ENCODE measurements at regions not wholly inside any gene's neighbourhood (a gene's known extent, or its start where the extent isn't known, plus 50 kb on each side); places are given as distances from the start of the nearest gene placed in this dataset.

DNA sequence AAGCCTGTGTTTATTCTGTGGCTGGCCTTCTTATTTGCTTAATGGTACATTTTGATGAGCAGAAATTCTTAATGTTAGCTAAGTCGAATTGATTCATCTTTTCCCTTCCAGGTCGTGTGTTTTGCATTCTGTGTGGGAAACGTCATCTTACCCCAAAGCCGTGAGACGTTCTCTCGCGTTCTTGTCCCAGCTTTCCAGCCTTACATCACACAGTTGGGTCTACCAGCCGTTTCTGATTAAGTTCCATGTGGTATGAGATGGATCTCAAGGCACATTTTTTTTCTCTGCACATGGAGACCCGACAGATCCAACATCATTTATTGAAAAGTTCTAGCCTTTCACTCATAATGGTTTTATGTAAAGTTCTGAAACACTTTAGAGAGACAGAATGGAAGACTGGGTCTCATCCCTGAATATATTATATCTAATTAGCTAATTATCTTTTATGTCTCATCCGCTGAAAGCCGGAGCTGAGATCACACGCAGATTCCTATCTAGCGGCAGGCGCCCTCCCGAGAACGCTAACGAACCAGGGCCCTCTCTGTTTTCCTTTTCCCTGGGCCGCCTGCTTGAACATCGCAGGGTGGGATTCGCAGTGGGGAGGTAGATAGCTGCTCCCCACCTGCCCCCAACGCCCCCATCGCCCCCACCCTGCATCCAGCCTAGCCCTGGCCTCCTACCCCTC is 1162.2 kb downstream of the BRD1 start:
- no peak for DNase-seq

DNA sequence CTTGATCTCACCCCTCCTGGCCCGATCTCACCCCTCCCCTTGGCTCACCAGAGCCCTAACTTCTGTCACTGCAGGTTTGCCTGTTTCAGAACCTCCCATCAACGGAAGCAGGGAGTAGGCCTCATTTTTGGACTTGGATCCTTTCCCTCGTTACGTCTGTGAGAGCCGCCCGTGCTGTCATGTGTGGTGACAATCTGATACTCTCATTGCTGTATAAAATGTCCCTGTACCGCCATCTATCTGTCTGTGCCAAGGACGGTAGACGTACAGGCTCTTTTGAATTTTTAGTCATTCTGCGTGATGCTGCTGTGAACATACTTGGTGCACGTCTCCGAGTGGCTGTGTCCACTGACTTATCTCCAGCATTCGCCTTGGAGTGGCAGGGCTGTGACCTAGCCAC is 1163.1 kb downstream of the BRD1 start:
- DNase-seq = no peak

DNA sequence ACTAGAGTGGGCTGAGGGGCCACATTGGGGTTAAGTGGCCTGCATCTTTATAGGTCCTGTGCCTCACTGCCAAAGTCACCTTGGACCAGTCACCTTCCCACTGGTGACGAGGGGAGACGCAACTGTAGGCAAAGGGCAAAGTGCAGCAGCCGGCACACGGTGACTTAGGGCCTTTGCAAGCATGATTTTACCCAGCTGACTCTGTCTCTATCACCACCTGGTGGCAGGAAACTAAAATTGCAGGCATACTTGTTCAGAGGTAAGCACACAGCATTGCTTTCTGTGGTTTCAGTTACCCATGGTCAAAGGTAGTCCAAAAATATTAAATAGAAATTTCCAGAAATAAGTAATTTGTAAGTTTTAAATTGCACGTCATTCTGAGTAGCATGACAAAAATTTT is 1164.4 kb downstream of the BRD1 start:
- peak; percentile 25 for DNase-seq

DNA sequence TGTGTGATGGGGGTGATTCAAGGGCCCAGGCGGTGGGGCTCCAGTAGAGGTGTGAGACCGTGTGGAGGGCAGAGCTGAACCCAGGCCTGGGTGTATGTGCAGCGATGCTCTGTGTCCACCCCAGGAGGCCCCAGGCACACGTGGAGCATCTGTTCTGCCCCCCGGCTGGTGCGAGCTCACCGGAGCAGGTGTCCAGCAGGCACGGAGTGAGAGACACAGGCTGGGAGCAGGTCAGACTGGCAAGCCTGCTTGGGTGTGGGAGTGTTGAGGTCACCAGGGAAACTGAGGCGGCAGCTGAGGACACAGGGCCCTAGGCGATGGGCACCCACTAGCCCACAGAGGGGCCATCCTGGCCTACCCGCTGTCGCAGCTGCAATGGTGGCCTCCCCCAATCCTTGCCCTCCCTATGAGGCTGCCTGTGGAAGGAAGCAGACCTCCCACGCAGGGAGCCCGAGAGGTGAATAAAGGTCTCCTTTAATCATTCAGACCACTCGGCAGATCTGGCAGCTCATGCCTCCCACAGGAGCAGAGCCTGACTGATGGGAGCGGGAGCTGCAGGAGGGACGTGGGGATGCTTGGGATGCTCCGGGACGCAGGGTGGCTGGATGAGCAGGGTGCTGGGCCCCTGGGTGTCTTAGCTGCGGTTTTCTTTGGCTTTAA is 1165.1 kb downstream of the BRD1 start:
- no peak for DNase-seq

DNA sequence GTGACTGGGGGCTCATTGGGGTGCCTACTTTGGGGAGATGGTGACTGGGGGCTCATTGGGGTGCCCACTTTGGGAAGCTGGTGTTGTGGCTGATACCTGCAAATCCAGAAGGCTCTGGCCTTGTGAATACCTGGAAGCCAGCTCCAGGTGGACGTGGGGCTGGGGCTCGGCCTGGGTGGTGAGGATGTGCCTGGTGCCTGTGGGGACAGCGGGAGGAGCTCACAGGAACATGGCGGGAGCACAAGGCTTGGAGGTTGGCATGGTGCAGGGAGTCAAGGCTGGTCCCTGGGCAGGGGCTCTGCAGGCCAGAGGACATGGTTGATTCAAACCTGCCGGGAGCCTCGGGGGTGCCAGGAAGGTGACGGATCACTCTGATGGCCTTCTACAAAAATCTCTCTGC is 1165.7 kb downstream of the BRD1 start:
- DNase-seq = no peak

DNA sequence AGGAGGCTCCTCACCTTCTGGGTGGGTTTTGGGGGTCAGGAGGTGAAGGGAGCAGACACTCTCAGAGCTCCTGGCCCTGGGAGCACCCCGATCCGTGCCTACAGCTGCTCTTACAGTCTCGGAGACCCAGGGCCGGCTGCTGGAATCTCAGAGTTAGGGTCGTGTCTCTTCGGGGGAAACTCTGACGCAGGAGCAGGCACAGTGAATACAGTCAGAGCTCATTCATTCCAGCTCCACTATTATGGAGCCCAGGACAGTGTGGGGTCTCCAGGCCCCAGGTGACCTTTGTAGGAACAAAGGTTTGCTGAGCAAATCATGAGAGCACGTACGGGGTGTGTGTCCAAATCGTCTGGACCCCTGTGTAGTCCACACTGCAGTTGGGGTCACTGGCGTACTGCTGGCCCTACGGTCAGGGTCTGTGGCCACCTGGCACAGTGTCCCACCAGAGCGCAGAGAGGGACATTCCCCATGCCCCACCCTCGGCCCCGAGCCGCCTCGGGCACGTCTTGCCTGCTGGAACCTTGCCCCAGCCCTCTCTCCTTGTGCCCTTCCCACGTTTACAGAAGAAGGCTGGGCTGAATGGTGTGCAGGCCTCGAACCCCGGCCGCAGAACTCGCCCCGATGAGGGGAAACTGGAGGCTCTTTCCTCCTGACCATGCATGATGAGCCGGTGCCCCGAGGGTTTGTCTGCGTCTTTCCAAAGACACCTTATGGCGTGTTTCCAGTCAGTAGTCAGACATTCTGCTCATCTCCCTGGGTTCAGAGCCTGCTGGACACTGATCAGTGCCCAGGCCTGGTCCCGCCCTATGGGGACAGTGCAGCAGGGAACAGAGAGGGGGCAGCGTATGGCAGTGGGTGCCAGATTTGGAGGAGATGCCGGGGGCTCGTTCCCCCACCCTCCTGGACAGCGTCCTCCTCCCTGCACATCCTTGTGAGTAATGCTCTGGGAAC is 1166.6 kb downstream of the BRD1 start:
- DNase-seq = no peak

DNA sequence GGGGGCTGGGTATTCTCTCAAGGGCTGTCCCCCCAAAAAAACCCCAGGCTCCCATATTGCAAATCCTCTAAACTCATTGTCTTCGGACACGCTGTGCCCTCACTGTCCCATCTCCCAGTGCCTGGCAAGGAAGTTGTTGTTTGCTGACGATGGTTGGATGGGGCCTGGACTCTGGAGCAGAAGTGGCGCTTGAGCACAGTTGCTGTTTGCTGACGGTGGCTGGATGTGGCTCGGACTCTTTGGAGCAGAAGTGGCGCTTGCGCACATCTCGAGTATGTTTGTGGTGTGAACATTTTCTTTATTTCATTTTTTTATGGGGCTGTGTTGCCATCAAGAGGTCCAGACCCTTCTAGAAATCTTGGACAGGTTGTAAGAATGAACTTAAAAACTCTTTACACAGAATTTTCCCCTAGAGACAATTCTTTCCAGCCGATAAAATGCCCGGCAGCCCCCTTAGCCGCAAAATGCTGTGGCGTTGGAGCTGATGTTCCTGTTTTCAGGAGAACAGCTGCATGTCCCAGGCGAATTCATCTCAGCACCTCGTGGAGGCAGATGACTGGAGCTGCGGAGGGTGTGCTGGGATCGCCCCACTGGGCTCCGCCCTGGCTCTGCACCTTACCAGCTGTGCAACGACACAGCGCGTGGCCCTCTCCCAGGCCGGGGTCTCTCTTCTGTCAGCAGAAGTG is 1167.4 kb downstream of the BRD1 start:
- no peak for DNase-seq

DNA sequence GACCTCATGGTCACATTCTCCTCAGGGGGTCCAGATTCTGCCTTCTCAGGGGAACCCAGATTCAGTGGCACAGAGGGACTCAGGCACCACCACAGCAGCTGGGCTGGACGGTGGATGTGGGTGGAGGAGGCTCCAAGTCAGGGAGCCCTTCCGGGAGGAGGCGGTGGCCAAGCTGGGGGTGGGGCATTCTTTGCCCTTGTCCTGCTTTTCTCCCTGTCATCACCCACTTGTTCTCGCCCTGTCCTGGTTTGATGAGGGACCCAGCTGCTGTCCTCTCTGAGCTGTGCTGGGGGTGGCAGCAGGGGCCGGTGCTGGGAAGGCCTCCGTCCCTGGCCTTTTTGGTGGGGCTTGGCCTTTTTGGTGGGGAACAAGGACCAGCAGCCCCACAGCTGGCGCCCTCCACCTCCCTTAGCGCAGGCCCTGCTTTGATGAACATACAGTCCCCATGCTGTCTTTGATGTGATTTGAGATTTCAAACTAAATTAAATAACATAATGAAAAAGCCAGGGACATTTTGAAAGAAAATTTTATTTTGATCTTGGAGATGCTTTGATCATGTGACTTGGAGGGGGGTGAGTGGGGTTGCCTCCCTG is 1168.2 kb downstream of the BRD1 start:
- no peak for DNase-seq

DNA sequence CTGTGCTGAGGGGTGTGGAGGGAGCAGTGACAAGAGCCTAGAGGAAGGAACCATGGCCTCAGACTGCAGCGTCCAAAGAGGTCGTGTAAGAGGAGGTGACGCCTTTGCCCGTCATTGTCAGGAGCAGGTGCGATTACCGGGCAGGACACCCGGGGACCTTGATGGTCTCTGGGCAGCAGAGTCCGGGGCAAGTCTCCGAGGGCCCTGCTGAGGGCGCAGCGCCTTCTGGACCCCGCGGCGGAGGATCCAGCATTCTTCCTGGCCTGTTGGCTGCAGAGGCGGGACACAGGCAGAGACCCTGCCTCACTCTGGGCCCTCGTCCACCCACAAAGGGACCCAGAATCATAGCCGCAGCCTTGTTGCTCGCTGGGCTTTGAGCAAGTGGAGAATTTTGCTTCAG is 1168.8 kb downstream of the BRD1 start:
- DNase-seq = no peak

DNA sequence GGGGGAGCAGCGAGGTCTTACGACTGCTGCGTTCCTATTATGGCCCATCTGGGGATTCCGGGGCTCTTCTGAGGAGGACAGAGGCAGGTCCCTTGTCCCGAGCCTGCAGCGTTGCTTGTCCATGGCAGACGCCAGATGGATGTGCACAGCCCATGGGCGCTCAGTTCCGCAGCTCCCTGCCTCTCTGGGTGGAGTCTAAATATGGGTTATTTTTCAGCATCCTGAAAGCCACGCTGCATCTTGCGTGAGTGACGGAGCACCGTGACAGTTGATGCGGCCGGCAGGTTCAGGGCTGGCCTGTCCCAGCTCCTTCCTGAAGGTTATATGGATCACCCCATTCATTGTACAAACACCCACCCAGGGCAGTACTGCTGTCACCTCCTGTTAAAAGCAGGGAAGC is 1169.4 kb downstream of the BRD1 start:
- DNase-seq = no peak

DNA sequence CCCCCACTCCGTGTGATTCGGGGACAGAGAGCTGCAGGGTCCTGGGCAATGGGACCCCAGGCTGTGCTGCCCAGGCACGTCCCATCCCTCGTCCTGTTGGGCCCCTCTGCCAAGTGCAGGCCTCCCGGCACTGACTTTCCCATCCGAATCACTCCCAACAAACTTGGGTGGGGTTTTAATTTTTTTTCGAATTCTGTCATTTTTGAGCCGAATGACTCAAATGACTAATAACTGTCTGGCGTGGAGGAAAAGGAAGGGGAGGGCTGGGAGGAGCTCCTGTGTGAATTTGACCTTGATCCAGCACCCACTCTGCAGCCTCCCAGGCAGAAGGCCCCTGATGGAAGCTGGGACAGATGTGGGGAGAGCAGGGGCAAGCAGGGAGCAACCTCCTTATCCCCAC is 1173.2 kb downstream of the BRD1 start:
- DNase-seq = no peak

DNA sequence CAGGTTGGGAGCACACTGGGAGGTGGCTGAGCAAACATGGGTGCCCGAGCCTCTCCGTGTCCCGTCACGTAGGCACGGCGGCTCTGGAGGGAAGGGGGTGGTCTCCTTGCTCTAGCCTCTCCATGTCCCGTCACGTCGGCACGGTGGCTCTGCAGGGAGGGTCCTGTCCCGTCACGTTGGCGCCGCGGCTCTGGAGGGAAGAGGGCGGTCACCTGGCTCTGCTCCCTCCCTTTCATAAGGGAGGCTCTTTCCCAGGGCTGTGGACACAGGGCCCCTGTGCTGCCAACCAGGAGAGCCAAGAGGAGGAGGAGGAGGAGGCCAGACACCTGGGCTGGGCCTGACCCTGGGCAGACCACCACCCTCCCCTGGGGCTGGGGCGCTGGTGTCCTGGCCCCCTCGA is 1173.7 kb downstream of the BRD1 start:
- no peak for DNase-seq

DNA sequence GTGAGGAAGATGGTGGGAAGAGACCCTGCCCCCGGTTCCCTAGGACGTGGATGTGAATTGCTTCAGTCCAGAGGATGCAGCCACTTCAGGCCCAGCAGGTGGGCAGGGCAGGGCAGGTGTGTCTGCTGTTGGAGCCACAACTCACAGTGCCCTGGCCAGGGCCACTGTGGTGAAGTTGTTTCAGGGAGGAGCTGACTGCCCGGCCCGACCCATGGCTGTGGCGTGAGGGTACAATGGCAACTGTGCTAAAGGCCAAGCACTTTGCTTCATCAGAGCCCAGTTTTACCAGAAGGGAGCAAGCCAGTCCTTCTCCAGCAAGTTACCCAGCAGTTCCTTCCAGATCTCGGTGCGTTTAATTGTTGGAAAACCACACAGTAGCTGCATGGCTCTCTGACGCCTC is 1174.4 kb downstream of the BRD1 start:
- no peak for DNase-seq

DNA sequence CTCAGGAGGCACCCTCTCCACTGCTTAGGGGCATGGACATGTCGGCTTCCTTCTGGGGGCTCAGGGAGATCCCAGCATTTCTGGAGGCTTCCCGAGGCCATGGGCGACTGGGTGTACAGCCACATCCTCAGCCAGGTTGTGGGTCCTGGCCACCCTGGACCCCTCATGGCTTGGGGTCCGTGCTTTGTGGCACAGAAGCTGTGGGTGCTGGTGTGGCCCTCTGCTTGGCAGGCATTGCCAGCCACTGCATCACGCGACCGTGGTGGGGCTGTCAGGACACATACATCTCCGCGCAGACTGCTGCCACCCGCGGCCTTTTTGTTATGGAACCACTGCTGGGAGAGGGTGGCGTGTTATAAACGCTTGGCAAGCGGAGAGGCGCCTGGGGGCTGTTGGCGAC is 1174.9 kb downstream of the BRD1 start:
- DNase-seq = no peak

DNA sequence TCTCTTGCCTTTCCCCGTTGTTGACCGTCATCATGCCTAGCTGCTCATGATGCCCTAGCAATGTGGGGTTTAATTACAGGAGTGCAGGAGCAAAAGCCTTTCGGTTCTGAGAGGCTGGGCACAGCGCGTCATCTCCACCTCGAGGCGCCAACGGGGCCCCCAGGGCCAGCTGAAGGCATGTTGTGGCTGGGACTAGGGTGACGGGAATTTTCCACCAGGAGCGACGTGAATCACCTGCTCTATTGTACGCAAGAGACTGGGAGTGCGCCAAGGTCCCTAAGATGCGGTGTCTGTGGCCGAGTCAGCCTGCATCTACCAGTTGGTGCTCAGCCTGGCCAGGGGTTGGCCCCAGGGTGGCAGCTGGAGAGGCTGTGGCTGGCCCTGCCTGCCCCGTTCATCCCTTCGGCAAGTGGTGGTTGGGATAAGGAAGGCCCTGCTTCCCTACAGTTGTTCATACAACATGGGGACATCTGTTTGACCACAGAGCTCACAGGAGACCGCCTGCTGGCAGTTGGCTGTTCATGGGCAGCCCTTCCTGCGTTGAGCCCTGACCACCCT is 1175.6 kb downstream of the BRD1 start:
- DNase-seq = no peak

DNA sequence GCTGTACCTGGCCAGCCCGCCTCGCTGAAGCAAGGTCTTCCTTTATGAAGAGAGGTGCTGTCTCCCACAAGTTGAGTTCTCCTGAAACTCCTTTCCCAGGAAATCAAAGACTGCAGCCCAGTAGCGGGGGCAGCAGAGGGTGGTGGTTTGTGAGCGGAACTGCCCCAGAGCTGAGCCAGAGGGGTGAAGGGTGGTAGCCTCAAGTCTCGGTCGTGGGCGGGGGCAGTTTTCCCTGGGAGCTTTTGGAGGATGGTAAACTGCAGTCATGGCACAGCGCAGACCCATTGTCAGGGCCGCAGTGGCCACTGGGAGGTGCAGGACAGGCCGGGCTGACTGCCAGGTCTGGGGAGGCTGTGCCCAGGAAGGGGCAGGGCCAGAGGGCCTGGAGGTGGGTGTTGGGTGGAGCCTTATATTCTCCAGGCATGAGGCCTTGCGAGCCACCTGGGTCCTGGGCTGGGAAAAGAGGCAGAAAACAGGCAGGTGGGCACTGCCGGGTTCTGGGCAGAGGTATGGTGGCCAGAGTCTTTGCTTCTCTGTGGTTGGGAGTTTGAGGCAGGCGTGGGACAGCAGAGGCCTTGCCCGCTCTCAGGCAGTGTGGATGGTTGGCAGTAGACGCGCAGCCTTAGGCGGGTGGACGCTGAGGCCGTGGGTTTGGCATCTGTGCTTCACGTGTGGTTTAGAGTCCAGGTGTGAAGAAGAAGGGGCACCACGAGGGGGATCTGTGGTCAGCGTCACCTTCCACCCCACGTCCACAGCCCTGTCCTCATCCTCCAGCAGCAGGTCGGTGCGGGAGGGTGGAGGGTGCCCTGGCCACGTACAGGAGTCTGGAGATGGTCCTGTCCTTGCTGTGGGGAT is 1176.4 kb downstream of the BRD1 start:
- DNase-seq = no peak

DNA sequence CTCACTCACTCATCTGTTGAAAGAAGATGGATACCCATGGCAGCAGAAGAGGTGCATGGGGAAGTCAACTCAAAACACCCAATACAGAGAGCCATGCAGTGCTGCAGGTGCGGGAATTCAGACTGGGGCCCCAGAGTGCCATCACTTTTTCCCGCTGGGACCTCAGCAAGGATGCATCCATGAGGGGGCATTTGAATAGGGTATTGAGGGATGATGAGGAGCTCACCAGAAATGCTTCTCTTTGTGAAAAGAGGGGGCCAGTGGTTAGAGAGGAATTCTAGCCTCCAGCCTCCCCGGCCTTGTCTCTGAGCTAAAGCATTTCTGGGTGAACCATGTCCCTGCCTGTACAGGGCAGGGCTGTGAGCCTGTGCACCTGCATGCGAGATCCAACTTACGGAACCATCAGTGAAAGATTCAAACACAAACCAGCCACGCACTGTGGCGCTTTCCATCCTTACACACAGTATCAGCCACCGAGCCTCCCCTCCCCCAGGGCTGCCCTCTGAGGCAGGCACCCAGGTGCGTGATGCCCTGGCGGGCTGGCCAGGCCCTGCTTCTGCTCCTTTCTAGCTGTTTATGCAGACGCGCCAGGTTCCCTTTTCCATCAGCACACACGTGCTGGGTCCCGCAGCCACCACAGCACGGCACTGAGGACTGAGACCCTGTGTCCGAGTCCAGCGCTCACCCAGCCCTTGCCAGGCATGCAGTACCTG is 1177.2 kb downstream of the BRD1 start:
- DNase-seq = no peak

DNA sequence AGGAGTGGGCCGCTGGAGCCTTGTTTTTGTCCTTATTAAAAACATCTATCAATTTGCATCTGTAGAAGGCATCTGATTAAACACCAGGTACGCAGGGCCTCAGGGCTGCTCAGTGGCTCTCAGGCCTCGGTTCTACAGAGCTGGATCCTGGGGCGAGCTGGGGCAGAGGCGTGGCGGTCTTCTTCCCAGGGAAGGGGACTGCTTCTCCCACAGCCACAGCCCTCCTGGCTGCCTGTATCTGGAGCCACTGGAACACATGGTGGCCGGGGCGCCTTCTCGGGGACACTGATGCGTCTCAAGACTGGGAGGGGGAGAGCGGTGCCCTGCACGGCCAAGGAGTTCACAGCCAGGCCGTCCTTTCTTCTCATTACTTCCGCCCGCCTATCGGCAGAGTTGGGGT is 1178.2 kb downstream of the BRD1 start:
- DNase-seq = no peak

DNA sequence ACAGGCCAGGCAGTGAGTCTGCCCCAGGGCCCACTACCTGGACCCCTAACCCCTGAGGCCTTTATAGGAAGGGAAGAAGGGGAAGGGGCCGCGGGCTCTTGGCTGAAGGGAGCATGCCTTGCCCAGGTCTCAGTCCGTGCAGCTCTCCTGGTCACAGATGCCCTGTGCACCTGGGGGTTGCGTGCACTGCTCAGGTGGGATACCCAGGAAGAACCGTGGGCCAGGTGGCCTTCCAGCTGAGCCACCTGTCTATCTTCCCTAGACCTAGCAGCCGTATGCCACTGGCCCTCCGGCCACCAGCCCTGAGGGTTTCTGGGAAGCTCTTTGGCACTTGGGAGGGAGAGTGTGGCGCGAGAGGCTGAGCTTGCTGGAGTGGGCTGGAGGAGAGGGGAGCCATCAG is 1178.6 kb downstream of the BRD1 start:
- DNase-seq = no peak

DNA sequence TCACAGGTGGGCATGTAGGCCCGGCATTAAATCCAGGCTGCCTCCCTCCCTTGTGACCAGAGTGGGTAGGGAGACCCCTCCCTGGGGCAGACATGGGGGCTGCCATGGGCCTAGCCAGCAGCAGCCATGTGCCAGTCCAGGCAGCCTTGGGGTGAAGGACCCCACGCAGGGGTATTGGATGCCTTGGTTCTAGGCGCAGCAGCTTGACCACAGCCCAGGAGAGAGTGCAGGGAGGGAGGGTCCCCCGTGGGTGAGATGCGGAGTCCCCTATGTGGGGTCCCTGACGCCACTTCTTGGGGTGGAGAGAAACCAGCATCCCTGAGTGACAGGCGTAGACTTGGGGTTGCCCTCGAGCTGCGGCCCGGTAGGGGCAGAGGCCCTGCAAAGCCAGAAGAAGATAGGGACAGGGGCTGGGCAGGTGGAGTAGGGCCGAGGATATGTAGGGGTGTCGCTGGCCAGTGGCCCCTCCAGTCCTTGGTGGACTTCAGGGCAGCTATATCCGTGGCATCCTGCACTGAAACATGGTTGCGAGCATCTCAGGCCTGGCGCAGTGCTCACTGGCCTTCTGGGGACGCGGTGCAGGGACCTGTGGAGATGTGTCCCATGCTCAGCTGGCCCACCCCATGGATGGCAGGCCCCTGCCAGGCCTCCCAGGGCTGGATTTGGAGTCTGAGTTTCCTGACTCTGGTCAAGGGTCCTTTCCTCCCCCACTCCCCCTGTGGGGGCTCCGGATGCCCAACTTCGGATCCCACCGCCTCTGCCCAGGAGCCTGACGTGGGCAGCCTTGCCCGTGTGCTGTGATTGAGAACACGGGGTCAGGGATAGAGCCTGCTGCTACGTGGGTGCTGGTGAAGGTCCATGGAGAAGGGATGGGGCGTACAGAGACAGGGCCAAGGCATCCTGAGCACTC is 1179.8 kb downstream of the BRD1 start:
- no peak for DNase-seq
